Breast epithelium (tissue), 4 donors: ENCODE measurements at regions not wholly inside any gene's neighbourhood (a gene's known extent, or its start where the extent isn't known, plus 50 kb on each side); places are given as distances from the start of the nearest gene placed in this dataset.

Source experiments
- DNase-seq, 2 donors: peaks; one replicate each; pipeline ENCODE4 v3.0.0-alpha.2; 2019; ENCODE audit warnings: low spot score in 2 of 2
- H3K27ac ChIP-seq, 2 donors: fragments of 200-600 bp; sonication (generic) in 1 of 2; one replicate each; pipeline ENCODE4 v1.5.1; 2016 to 2019; ENCODE audit warnings: mild to moderate bottlenecking in 1 of 2
- H3K27me3 ChIP-seq, 2 donors: fragments of 200-600 bp; sonication (generic) in 1 of 2; one replicate each; pipeline versions ENCODE4 v1.5.1 to v1.6.0; 2017 to 2019; ENCODE audit warnings: control low read depth in 1 of 2, mild to moderate bottlenecking in 1 of 2
- H3K36me3 ChIP-seq: fragments of 200-600 bp; one replicate; pipeline ENCODE4 v1.5.1; 2019
- H3K4me1 ChIP-seq, 2 donors: fragments of 200-600 bp; sonication (generic); one replicate each; pipeline ENCODE4 v1.5.1; 2016 to 2019; ENCODE audit warnings: control low read depth in 1 of 2
- H3K4me3 ChIP-seq, 3 donors: fragments of 200-600 bp; sonication (generic); 1 replicate in 2 of 3; 2 replicates in 1 of 3; pipeline ENCODE4 v1.5.1; 2016 to 2019; ENCODE audit warnings: mild to moderate bottlenecking in 3 of 3, moderate library complexity in 2 of 3
- H3K9me3 ChIP-seq, 2 donors: fragments of 200-600 bp; sonication (generic) in 1 of 2; one replicate each; pipeline ENCODE4 v1.5.1; 2016 to 2019; ENCODE audit warnings: control low read depth in 1 of 2
- POLR2A ChIP-seq: fragments of 450-650 bp; IDR thresholded peaks from one replicate; pipeline ENCODE4 v1.6.1; 2016; ENCODE audit warnings: antibody characterized with exemption, mild to moderate bottlenecking, moderate library complexity
- POLR2AphosphoS5 ChIP-seq, 3 donors: sonication (generic); formaldehyde crosslinking; IDR thresholded peaks; one replicate each; pipeline ENCODE4 v1.6.1; 2017; ENCODE audit warnings: antibody characterized with exemption in 3 of 3
- intact Hi-C: fragments of 100-400 bp; cut with DNase I; formaldehyde crosslinking; loops from one replicate; pipeline ENCODE4 v1.15.1; 2023; ENCODE audit warnings: low total_unique reads
- TF ChIP-seq, protein P1 (sequence below), 3 donors: fragments of 450-650 bp; IDR thresholded peaks; one replicate each; pipeline ENCODE4 v1.5.1; 2016 to 2017; ENCODE audit warnings: antibody characterized with exemption in 3 of 3, mild to moderate bottlenecking in 3 of 3, moderate library complexity in 3 of 3

DNA sequence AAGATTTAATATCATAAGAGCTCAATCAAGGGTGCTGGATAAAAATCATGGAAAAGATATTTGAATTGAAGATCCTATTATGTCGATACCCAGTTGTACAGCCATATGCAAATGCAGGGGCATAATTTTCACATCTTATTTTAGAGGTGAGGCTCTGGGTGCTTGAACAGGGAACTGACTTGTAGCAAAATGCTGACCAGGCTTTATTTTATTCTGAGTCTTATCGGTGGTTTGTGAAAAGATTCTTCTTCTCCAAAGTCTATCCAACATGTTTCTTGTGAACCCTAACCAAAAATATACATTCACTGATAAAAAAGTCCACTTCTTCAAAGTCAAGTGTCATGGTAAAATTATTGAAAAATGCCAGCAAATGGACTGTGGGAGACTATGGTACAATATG, 475.5 kb upstream of the NEGR1 start:
- Histone ChIP-seq H3K27ac (no peak overlapping the region), H3K4me3 (no peak overlapping the region), H3K36me3 (no peaks in the 10 kb centered on the region), H3K9me3 (no peaks in the 10 kb centered on the region), H3K27me3 (no peaks in the 10 kb centered on the region), H3K4me1 (no peaks in the 10 kb centered on the region)
- TF ChIP-seq, protein P1, sequence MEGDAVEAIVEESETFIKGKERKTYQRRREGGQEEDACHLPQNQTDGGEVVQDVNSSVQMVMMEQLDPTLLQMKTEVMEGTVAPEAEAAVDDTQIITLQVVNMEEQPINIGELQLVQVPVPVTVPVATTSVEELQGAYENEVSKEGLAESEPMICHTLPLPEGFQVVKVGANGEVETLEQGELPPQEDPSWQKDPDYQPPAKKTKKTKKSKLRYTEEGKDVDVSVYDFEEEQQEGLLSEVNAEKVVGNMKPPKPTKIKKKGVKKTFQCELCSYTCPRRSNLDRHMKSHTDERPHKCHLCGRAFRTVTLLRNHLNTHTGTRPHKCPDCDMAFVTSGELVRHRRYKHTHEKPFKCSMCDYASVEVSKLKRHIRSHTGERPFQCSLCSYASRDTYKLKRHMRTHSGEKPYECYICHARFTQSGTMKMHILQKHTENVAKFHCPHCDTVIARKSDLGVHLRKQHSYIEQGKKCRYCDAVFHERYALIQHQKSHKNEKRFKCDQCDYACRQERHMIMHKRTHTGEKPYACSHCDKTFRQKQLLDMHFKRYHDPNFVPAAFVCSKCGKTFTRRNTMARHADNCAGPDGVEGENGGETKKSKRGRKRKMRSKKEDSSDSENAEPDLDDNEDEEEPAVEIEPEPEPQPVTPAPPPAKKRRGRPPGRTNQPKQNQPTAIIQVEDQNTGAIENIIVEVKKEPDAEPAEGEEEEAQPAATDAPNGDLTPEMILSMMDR (IDR thresholded peaks at IDR 0.05): no peak
- TF ChIP-seq POLR2AphosphoS5 (IDR thresholded peaks at IDR 0.05): no peak
- TF ChIP-seq POLR2A: no peak
- intact Hi-C loops: no loop called here
- DNase-seq: no peak

DNA sequence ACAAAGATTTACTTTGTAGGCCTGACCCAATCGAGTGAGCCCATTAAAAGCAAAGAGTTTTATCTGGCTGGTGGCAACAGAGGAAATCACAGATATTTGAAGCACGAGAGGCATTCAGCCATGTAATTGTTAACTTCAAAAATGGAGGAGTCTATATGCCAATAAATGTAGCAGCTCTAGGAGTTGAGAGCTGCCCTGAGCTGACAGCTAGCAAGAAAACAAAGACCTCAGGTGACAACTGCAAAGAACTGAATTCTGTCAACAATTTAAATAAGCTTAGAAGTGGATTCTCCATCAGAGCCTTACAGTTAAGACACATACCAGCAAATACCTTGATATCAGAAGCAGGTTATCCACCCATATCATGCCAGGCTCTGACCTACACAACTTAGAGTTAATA, 463.1 kb upstream of the NEGR1 start:
- intact Hi-C loops: no loop called here
- TF ChIP-seq POLR2AphosphoS5 (IDR thresholded peaks at IDR 0.05): no peak
- TF ChIP-seq POLR2A: no peak
- H3K4me1 ChIP-seq: no peaks in the 10 kb centered on the region
- H3K4me3 ChIP-seq: no peak overlapping the region
- H3K27ac ChIP-seq: no peak overlapping the region
- no peak for DNase-seq
- no peaks in the 10 kb centered on the region for H3K36me3 ChIP-seq
- no peaks in the 10 kb centered on the region for H3K27me3 ChIP-seq
- no peaks in the 10 kb centered on the region for H3K9me3 ChIP-seq

DNA sequence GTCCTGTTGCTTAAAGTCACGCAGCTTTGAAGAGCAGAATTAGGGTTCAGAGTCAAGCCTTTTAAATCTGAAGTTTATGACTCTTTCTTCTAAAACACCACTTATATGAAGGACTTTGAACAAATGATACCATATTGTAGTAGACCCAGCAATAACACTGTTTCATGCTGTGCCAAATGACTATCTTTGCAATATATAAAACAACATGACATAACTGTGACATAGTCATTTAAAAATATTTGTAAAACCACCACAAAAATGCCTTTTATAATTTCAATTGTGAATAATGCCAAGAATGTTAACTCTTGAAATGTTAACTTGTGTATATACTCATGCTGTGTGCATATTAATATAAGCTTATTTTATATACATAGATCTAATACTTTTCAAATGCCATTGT, 452.1 kb upstream of the NEGR1 start:
- intact Hi-C loops: no loop called here
- no peaks in the 10 kb centered on the region for H3K27me3 ChIP-seq
- no peak overlapping the region for H3K4me3 ChIP-seq
- no peak overlapping the region for H3K27ac ChIP-seq
- peaks cover 5 to 6% of the 10 kb centered on the region in 2 donors for H3K9me3 ChIP-seq
- TF ChIP-seq POLR2AphosphoS5 (IDR thresholded peaks at IDR 0.05) (no peak), POLR2A (no peak)
- TF ChIP-seq, protein P1 (IDR thresholded peaks at IDR 0.05): no peak
- DNase-seq: no peak
- no peaks in the 10 kb centered on the region for H3K36me3 ChIP-seq
- H3K4me1 ChIP-seq: no peaks in the 10 kb centered on the region

DNA sequence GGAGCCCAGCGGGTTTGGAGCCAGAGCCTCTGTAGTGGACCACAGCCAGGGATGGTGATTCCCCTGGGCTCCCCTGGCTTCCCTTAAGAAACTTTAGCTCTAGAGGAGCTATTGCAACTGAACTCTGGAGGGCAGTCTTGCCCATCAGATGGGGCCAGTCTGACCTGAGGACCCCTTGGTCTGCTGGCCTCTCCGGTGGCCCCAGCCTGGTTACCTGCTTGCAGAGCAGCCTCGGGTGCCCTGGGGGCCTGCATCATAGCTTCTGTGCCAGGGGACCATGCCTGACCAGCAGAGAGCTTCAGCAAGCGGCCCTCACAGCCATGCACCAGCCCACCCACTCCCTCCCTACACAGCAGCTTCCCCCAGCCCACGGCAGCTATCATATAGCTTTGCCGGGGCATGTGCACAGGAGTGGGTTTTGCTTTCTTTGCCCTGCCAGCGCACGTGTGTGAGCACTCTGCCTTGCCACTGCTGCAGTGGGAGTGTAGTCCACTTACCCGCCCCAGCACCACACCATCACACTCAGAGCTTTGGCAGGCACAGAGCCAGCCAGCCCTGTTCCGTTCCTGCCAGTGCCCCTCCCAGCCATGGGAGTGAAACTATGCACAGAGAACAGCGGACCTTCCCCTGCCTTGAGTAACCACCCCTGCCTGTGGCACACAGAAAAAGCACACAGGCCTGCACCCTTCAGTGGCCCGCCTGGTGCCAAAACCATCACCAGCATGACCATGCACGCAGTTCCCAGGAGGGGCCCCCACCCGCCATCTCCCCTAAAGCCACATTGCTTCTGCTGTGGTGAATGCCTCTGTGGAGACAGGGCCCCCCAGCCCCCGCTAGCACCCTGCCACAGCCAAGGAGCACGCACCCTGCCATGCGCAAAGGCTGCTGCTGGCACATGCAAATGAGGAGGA, 442.9 kb upstream of the NEGR1 start:
- intact Hi-C loops: no loop called here

DNA sequence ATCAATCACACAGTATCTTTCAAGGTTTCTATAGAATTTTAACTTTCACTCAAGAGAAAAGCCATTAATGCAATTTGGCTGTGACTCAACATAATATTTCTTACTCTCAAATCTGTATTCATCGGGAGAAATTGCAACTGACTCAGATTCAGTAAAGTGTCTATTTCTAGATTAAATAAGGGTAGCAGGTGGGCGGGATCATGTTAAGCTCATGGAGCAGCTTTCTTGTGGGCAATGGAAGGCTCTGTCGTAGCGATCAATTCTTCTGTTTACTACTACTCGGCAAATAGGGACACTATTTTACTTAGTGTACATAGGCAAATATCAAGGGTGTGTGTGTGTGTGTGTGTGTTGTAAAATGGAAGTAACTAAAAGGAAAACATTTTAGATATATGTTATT, 423.6 kb upstream of the NEGR1 start:
- no peak for DNase-seq
- Histone ChIP-seq H3K36me3 (no peaks in the 10 kb centered on the region), H3K9me3 (no peaks in the 10 kb centered on the region), H3K27me3 (no peaks in the 10 kb centered on the region), H3K4me3 (no peak overlapping the region), H3K27ac (no peak overlapping the region), H3K4me1 (no peaks in the 10 kb centered on the region)
- TF ChIP-seq POLR2AphosphoS5 (IDR thresholded peaks at IDR 0.05) (no peak), POLR2A (no peak)
- TF ChIP-seq, protein P1 (IDR thresholded peaks at IDR 0.05): no peak
- intact Hi-C loops: no loop called here

More for the DNA sequence above, 442.9 kb upstream of the NEGR1 start:
- Histone ChIP-seq H3K4me1 (no peaks in the 10 kb centered on the region), H3K27ac (no peak overlapping the region), H3K4me3 (no peak overlapping the region), H3K27me3 (no peaks in the 10 kb centered on the region), H3K9me3 (no peaks in the 10 kb centered on the region), H3K36me3 (no peaks in the 10 kb centered on the region)
- TF ChIP-seq, protein P1 (IDR thresholded peaks at IDR 0.05): no peak
- no peak for TF ChIP-seq POLR2AphosphoS5 (IDR thresholded peaks at IDR 0.05)
- no peak for TF ChIP-seq POLR2A
- DNase-seq: no peak
